Eye (tissue), 1 donor: ENCODE measurements at regions not wholly inside any gene's neighbourhood (a gene's known extent, or its start where the extent isn't known, plus 50 kb on each side); places are given as distances from the start of the nearest gene placed in this dataset.

ENCODE experiments used
- DNase-seq: peaks from one replicate; pipeline ENCODE4 v3.0.0-alpha.2; 2015

DNA sequence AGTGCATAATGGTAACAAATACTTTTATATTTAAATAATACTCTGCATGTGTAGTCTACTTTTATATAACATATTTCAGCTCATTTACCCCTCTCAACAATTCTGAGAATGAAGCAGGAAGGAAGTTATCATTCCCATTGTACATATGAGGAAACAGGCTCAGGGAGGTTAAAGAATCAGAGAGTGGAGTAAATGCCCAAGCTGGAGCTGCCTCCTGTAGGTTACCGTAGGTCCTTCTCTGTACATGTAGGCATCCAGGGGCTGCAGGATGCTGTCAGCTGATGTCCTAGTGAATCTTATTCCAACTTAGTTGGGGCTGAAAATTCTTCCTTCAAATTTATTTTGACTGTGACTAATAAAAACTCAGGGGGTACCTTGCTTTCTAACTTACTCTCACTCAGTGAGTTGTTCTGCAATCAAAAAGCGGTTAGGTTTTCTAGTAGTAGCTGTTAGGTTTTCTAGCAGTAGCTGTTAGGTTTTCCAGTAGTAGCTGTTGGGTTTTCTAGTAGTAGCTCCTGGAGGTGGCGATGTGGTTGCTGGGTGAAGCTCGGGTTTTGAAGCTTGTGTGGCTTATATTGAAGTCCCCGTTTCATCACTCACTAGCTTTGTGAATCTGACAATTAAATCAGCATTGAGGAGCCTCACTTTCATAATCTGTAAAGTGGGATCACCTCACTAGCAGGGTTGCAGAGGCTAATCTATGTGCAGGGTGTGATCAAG is 357.0 kb downstream of the NR2F2 start:
- DNase-seq: no peak

DNA sequence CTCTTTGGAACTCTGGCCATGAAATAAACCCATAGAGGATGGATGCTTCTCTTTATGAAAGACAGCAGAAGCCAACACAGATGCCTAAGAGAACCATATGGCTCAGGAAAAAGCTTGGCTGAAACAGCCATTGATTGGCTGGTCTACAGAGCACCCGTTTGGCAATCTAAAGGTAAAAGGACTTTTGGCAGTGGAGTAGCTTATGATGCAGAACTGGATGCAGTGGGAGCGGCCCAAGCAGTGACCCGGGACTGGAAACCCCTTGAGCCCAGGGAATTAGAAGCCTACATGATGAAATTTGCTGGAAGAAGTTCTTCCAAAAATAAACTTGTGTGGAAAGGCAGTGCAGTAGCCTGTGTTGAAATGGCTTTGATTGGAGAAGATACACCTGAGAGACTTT is 360.2 kb downstream of the NR2F2 start:
- DNase-seq: no peak

DNA sequence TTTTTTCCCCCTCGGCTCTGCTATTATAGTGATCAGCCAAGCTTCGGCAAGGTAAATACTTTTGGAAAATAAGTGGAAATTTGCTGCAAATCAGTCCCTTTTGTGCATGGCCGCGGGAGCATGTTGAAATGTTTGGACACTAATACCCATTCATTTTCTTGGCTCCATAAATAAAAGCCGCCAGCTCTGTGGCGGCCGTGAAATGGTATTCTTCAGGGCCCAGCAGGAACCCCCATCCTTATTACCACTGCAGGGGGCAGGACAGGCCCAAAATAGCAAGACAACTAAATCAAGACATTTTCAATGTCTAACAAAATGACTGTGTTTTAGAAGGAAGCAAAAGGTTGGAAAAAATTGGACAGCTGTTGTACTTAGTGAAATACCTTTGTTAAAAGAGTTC is 362.3 kb downstream of the NR2F2 start:
- DNase-seq: no peak

DNA sequence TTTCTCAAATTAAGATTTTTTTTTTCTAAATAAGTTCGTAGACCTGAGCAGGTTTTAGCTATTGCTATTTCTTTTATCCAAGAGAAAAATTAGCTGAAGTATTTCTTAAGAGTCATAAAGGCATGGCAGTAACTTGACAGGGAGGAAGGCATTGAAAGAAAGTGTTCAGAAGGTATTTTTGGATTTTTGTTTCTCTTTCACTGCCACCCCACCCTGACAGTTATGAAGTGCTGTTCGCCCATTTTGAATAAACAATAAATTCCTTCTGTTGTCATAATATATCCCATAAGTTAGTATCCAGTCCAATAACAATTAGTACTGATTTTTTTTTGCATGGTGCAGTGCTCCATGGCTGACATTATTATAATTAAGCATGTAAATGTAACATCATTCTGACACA is 363.0 kb downstream of the NR2F2 start:
- no peak for DNase-seq

DNA sequence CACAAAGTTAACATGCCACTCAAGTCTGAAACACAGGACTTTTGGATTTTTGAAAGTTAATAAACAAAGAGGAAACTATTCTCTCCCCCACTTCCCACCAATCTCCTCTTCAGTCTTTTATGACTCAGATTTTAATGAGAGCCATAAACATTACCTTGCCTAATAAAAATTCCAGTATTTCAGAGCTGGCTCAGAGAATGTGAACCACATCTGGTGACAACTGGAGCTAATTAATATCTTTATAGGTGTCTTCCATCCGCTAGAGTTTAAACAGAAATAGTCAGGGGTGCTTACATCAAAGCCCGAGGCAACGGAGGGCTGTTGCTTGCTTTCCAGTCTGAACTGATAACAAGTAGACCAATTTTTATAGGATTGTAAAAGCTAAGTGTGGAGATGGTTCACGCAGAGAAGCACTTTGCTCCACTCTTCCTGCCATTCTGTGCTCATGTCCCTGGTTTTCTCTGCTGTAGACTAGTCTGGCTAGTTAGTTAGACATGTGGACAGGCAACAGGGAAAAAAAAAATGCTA is 363.6 kb downstream of the NR2F2 start:
- no peak for DNase-seq

DNA sequence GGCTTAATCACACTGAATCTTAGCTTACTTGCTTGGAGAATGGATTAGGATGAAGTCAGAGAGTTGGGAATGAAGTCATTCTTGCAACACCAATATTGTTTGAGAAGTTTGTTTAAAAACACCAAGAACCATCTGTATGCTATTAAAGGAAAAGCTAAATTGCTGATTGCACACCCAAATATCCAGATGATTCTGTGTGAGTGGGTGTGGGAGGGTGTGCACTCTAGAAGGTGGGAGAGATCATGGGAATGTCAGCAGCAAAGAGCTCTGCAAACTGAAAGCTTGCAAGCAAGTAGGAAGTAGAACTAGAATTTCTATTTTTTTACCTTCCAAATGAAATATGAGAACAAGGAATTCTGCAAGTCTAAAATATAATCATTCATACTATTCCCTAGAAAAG is 364.9 kb downstream of the NR2F2 start:
- DNase-seq: no peak

DNA sequence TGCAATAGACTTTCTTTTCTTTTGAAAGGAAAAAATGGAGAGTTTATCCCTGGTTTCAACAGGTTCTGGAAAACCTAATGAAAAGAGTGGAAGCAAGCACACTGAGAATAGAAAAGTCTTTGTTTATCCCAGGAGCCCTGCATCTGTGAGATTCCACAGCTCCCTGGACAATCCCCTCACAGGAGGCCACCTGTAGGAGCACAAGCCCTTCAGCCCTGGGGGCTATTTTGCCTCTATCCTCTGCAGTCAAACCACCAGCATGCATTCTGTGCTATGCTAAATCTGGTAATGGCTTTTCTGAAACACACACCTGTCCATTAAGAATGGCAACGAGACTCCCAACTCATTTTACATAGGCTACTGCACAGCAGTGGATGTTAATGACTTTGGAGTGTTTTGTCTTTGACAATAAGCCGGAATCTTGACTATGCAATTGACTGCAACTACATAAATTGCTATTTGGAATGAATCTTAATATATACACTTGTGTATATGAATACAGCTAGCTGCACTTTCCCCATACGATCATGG is 369.4 kb downstream of the NR2F2 start:
- DNase-seq: no peak

DNA sequence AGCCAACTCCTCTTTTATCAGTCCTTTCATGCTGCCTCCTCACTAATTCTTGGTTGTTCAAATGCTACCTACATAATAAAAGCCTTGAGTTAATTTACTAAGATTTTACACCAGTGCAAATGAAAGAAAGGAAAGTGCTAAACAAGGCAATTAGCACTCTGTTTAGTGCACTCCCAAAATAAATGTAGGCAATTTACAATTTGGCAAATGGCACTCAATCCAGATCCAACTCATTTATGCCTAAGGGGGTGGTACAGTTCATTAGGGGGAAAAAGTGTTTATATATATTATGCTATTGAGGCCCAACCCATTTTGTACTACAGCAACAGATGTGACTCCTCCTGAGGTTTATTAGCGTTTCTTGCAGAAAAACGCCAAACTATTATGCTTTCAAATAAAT is 370.1 kb downstream of the NR2F2 start:
- DNase-seq: no peak

DNA sequence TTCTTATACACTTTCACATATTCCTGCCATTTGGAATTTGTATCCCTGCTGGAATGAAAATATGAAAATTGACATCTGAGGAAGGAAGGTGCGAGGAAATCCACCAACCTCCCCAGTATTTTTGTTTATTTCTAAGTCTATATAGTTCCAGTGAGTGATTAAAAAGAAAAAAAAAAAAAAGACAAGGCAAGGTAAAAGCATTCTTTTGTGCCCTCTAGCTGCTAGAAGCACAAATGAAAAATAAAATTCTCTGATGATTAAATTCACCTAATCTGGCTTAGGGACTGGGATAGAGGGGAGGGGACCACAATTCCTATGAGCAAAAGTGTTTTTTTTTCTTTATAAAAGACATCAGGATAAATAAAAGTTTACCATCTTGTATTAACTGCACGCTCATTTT is 370.9 kb downstream of the NR2F2 start:
- no peak for DNase-seq

DNA sequence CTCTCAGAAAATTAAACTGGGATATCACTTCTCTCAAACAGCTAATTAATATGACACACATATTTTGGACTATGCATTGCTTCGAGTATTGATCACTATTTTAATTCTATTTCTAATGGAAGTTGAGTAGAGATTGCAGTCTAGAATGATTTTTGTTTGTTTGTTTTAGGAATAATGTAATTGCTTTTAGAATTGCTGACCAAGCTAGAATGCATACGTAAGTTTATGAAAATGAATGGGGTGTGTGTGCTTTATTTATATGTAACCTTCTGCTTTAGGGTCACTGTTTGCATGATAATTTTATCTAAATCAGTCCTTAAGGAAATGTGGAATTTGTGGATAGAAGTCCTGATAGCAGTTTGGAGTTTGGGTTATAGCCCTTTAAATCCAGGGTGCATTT is 371.4 kb downstream of the NR2F2 start:
- DNase-seq: no peak

DNA sequence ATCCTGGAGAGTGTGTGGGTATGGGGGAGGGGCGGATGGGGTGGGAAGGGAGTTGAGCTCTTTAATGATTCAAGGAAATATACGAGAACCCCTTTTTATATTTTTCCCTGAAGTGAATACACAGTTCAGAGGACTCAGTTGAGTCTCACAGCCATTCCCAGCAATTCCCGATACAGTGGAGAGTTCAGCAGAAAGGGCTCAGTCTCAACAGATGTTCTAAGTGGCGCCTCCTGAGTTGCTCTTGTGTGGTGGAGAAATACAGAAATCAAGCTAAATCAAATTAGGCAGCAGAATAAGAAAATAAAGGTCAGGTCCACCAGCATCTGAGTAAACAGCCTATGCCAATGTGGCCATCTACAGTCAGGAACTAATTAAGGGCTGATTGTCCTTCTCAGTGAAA is 372.1 kb downstream of the NR2F2 start:
- DNase-seq: no peak

DNA sequence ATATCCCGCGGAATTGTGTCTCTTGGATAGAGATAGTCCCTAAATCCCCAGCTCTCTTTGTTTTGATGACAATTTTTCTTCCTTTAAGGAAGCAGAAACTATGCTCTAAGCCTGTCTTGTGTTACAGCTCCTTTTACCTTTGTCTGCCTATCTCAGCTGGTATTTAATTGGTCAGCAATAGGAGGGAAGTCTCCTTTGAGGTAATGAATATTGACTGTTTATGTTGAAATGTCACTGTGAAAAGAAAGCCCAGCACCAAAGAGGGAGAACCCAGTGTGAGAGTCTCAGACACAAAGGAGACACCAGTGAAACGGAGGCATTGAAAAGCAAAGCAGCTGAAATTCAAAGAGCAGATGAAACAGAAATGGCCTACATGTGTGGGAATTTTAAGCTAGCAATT is 372.6 kb downstream of the NR2F2 start:
- peak; percentile 55 for DNase-seq

DNA sequence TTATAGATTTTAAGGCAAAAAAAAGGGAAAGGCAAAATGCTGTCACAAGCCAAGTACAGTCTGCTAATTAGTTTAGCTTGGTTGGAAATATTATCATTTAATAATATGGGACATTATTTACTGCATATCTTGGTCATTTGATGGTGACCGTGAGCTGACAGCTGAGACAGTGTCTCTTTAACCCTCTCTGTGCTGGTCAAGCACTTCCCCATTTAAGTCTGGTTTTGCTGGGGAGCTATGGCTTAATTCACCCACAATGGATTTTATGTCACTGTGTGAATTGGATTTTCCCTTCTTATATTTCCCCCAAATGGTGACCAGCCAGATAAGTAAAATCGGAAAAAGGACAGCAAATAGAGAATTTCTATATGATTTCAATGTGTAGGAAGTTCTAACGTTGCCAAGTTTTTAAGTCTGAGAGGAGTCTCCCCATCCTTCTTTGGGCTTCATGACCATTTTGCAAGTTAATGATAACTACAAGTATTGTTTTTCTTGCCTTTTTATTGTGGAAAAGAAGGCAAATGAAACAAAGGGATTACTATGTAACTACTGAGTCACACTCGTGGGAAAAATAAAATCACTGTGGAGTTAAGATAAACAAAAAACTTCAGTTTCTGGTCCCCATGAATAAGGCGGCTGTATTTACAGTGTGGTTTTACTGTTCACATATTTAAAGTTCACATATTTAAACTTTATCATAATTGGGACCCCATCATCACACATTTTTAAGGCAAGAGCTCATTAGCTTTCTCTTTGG is 373.5 kb downstream of the NR2F2 start:
- no peak for DNase-seq

DNA sequence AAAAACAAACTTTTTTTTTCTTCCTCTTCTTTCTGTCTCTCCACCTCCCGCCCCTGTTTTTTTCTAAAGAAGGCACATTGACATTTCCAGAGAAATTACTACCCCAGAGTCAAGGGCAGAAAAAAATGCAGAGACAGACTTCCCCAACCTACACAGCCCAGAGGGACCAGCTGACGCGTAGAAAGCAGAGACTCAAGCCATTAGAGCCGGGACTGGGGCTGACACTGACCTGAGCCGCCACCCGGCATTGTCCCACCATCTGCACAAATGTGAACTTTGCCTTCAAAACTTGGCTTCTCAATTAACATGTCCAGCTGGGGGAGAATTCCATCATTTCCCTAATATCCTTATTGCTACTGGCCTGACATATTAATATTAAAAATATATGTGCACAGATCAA is 385.6 kb downstream of the NR2F2 start:
- DNase-seq: peak; percentile 51

DNA sequence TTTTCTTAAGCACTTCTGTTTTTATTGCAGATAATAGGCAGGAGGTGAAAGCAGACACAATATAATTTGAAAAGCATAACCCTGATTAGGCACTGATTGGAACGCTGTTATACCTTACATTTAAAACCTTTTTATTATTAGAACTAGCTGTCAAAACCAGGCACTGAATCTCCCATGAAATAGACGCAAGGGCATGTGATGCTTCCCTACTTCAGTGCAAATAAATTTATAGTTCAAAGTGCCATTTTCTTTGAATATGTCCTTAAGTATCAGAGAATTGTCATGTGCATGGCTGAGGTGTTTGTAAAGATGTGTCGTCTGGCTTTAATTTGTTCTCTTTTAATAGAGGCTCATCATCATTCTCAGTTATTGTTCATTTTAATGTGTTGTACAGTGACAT is 386.0 kb downstream of the NR2F2 start:
- no peak for DNase-seq

DNA sequence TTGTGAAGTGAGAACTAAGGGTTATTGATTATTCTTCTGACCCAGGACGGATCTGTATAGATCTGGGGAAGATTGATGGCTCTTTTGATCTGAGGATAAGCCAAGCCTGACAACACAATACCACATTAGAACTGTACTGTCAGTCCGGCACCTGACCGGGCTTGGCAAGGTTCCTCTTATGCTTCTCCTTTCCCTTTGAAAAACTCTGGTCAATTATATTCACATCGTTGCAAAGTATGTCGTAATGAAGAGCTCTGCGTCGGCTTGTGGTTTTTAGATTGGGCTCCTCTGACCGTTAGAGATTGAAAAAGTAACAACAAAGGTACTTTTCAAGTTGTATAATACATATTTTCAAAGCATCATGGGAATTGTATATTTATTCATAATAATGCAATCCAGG is 389.8 kb downstream of the NR2F2 start:
- no peak for DNase-seq

DNA sequence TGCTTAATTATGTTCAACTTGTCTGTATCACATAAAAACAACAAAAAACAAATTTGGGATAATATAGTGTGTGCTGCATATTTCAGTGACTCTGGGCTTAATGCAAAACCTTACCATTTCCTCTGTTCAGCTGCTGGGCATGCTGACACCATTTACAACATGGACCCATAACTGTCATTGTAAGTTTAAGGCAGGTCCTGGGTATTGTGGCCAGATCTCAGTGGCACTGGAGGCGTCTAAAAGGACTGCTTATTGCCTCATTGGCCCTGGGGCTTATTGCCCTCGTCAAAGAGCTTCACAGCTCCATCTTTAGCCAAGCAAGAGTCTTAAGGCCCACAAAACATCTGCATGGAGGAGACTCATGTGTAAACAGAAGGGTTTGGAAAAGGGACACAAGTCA is 390.2 kb downstream of the NR2F2 start:
- DNase-seq: no peak

DNA sequence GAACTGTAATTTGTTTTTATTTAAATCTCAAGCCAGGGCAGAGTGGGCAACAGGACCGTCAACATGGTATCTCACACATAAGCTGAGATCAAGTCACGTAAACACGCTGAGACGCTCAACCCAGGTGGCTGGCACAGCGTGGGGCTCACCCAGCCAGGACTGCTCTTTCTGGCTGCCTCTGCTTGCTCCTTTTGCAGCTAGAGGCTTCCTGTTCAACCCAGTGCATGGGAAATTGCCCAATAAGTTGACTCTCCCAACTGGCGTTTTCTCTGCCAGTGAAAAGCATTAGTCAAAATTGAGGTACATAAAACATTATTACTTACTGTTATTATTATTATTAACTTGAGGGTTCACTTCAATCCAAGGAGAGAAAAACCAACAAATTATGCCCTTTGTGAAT is 398.1 kb downstream of the NR2F2 start:
- no peak for DNase-seq

DNA sequence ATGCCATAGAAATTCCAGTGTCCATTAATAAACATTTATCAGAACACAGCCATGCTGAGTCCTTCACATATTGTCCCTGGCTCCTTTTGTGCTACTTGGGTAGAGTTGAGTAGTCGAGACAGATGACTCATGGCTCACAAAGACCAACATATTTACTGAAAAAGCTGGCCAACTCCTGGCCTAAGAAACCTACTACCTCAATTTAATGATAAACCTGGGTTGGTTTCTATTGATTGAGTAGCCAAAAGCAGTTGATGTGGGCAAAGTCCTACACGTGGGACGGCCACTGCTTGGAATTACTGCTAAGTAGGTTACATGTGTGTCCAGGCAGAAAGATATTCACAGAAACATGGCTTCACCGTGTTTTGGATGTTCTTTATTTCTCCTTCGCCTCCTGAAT is 402.2 kb downstream of the NR2F2 start:
- no peak for DNase-seq

DNA sequence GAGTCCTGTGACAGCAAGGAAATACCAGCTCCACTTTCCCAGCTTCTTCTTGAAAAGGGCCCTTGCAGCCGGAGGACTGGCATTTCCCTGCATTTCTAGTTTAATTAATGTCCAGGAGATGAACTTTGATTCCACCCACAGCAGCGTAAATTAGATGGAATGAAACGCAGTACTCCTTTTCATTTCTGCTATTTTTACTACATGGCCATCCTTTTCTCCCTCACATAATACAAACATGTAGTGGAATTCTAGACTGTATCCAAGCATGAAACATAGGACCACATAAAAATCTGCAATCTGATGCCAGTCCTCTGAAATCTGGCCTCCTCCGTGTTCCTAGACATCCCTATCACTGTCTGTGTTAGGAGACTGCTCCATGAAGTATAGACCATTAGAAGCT is 403.2 kb downstream of the NR2F2 start:
- no peak for DNase-seq

DNA sequence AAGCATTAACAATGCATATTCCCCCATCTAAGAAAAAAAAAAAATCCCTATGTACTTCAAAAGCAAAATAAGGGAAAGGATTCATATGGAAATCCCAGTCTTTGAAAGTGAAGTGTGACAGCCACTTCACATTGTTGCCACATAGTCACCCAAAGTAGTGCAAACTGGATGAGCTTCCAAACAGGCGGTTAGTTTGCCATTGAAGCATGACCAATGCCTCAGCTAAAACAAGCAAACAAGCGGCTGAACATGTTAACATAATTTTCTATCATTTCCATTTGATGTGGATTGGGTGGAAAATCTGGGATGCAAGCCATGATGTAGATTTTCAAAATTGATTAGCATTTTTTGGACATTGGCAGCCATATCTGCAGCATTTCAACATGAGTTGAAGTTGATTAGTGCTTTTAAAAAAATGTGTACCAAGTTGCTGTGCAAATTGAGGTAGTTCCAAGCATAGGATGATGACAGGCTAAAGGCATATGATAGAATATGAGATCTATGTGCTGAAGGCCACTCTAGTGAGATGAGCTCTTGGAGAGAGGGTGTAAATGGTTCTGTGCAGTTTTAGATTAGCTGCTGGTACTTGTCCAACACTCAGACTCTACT is 405.2 kb downstream of the NR2F2 start:
- DNase-seq: no peak

DNA sequence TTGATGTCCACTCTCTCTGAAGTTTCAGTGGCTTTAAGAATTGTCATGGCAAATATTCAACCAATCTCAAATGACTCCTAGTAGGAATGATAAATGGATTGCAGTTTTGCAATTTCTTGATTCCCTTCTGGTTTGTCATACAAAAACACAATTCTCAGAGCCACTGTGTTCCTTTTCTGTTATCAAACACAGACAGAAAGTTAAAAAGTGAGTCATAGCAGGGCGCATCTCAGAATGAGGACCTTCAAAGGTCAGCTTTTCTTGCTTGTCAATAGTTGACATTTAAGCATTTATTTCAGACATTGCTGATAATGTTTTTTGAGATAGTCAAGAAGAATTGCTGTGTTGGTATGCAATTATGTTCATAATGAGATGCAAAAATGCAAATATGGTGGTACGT is 405.9 kb downstream of the NR2F2 start:
- no peak for DNase-seq

DNA sequence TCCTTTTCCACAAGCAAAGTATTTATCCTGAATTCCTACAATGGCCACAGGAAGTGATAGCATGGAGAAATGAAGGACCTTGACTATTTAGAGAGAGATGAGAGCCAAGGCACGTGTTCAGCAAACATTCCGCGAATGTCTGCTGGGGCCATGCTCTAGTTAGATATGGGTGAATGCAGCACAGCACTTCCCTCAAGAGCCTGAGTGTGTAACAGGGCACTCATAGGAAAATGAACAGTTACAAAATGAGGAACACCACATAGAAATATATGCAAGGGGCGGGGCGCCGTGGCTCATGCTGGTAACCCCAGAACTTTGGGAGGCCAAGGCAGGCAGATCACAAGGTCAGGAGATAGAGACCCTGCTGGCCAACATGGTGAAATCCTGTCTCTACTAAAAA is 406.9 kb downstream of the NR2F2 start:
- DNase-seq: no peak

DNA sequence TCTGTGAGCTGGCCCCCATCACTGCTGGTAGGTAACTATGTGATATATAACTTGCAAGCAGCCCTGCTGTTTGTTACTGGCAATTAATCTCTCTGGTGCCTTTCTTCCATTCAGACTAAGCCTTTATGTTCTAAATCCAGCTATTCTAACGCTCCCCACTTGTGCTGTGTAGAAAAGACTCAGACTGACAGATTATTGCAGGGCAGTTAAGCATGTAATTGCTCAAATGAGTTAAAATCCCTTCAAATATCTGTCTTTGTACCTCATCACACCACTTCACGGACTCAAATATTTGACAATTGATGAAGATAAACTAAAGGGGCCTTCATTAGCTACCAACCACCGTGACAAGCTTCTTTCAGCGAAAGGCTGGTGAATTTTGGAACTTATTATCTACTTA is 416.2 kb downstream of the NR2F2 start:
- DNase-seq: peak; percentile 89
